ENCODE measurements at regions not wholly inside any gene's neighbourhood (a gene's known extent, or its start where the extent isn't known, plus 50 kb on each side); places are given as distances from the start of the nearest gene placed in this dataset.

DNA sequence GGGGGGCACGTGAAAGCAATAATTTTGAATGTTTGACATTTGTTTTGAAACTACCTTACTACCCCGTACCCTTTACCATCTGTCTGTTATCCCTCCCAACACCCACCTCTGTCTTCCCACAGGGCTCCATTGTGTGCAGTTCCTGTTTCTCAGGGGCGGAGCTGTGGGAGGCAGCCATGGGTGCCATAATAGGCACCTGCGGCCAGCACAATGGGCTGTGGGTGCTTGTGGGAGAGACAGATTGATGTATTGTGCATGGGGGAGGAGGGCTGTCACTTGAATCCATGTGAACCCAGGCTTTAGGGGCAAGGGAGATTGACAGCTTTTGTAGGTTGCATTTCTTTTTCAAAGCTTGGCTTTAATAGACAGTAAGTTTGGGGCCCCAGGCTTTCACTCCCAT is 122.6 kb upstream of the CXorf66 start:
- Histone ChIP-seq H3K4me3 (replicated peaks in 1 of 2; ENCODE audit: low read depth in 1 of 2, low read length in 2 of 2) (no peak overlapping the region), H3K27me3 (ENCODE audit: insufficient read depth, low read length) (no peaks in the 10 kb centered on the region), H3K9ac (ENCODE audit: low read length) (no peak overlapping the region), H3K79me2 (ENCODE audit: insufficient read depth, low read length) (no peaks in the 10 kb centered on the region), H3K9me3 (ENCODE audit: control insufficient read depth in 1 of 2, insufficient read depth in 1 of 2, low read depth in 1 of 2, low read length in 2 of 2) (no peaks in the 10 kb centered on the region), H3K4me2 (ENCODE audit: low read length) (no peak overlapping the region), H3K9me2 (ENCODE audit: insufficient read depth) (no peaks in the 10 kb centered on the region), H3K4me1 (ENCODE audit: control insufficient read depth in 1 of 2, insufficient read depth in 2 of 2, low read length in 2 of 2) (no peaks in the 10 kb centered on the region), H3K27ac (ENCODE audit: low read depth, low read length) (no peak overlapping the region), H3K36me3 (ENCODE audit: control insufficient read depth in 1 of 2, insufficient read depth in 2 of 2, low read length in 2 of 2) (no peaks in the 10 kb centered on the region), H4K20me1 (ENCODE audit: insufficient read depth) (no peaks in the 10 kb centered on the region), H2AFZ (ENCODE audit: low read depth, low read length, poor library complexity, severe bottlenecking) (no peak overlapping the region)
- intact Hi-C loops (cut with micrococcal nuclease), result no loop called here
- no TSS peak for BruUV-seq (replicated peaks)
- no peak for ATAC-seq
- CTCF ChIA-PET, result no interaction called here
- POLR2A ChIA-PET, result no interaction called here
- RAD21 ChIA-PET (ENCODE audit: low non-redundant PET in 1 of 2, low total read pairs in 2 of 2, uncharacterized antibody in 2 of 2, unreplicated experiment in 2 of 2), result no interaction called here
- TF ChIP-seq FOSL1 (IDR thresholded peaks at IDR 0.05; ENCODE audit: low read depth), result no peak
- TF ChIP-seq YY1 (IDR thresholded peaks at IDR 0.05; ENCODE audit: extremely low read depth, insufficient replicate concordance, low read depth, low read length), result no peak
- TF ChIP-seq, protein P1, sequence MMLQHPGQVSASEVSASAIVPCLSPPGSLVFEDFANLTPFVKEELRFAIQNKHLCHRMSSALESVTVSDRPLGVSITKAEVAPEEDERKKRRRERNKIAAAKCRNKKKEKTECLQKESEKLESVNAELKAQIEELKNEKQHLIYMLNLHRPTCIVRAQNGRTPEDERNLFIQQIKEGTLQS (IDR thresholded peaks at IDR 0.05), result no peak
- TF ChIP-seq ELF1 (IDR thresholded peaks at IDR 0.05; ENCODE audit: borderline replicate concordance, low read depth), result no peak
- TF ChIP-seq, protein P2, sequence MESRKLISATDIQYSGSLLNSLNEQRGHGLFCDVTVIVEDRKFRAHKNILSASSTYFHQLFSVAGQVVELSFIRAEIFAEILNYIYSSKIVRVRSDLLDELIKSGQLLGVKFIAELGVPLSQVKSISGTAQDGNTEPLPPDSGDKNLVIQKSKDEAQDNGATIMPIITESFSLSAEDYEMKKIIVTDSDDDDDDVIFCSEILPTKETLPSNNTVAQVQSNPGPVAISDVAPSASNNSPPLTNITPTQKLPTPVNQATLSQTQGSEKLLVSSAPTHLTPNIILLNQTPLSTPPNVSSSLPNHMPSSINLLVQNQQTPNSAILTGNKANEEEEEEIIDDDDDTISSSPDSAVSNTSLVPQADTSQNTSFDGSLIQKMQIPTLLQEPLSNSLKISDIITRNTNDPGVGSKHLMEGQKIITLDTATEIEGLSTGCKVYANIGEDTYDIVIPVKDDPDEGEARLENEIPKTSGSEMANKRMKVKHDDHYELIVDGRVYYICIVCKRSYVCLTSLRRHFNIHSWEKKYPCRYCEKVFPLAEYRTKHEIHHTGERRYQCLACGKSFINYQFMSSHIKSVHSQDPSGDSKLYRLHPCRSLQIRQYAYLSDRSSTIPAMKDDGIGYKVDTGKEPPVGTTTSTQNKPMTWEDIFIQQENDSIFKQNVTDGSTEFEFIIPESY (IDR thresholded peaks at IDR 0.05; ENCODE audit: extremely low read depth, insufficient replicate concordance, low read length), result no peak
- no peak for TF ChIP-seq POLR2A (IDR thresholded peaks at IDR 0.05; ENCODE audit: borderline replicate concordance, extremely low read depth, insufficient read depth, insufficient read length)
- TF ChIP-seq POLR2AphosphoS5 (IDR thresholded peaks at IDR 0.05; ENCODE audit: low read depth, low read length), result no peak
- TF ChIP-seq CEBPB (IDR thresholded peaks at IDR 0.05; ENCODE audit: low read depth), result no peak
- TF ChIP-seq SIN3A (IDR thresholded peaks at IDR 0.05; ENCODE audit: low read depth), result no peak
- TF ChIP-seq, protein P3, sequence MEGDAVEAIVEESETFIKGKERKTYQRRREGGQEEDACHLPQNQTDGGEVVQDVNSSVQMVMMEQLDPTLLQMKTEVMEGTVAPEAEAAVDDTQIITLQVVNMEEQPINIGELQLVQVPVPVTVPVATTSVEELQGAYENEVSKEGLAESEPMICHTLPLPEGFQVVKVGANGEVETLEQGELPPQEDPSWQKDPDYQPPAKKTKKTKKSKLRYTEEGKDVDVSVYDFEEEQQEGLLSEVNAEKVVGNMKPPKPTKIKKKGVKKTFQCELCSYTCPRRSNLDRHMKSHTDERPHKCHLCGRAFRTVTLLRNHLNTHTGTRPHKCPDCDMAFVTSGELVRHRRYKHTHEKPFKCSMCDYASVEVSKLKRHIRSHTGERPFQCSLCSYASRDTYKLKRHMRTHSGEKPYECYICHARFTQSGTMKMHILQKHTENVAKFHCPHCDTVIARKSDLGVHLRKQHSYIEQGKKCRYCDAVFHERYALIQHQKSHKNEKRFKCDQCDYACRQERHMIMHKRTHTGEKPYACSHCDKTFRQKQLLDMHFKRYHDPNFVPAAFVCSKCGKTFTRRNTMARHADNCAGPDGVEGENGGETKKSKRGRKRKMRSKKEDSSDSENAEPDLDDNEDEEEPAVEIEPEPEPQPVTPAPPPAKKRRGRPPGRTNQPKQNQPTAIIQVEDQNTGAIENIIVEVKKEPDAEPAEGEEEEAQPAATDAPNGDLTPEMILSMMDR (IDR thresholded peaks at IDR 0.05 in 2 of 3, conservative IDR thresholded peaks at IDR 0.05 in 1 of 3; ENCODE audit: borderline replicate concordance in 1 of 3, insufficient read depth in 1 of 3, low read depth in 2 of 3, low read length in 2 of 3), result no peak
- TF ChIP-seq, protein P4, sequence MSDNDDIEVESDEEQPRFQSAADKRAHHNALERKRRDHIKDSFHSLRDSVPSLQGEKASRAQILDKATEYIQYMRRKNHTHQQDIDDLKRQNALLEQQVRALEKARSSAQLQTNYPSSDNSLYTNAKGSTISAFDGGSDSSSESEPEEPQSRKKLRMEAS (IDR thresholded peaks at IDR 0.05), result no peak
- TF ChIP-seq TCF7L2 (IDR thresholded peaks at IDR 0.05; ENCODE audit: borderline replicate concordance, extremely low read depth, insufficient read depth, insufficient read length), result no peak
- no peak for TF ChIP-seq EGR1 (IDR thresholded peaks at IDR 0.05; ENCODE audit: low read depth)
- TF ChIP-seq CBX3 (IDR thresholded peaks at IDR 0.05; ENCODE audit: low read depth), result no peak
- no peak for TF ChIP-seq EZH2phosphoT487 (IDR thresholded peaks at IDR 0.05; ENCODE audit: borderline replicate concordance)
- DNase-seq (ENCODE audit: low read depth, low spot score), result no peak

All from HCT116 (cell line).